GM12864 (cell line): ENCODE measurements at regions not wholly inside any gene's neighbourhood (a gene's known extent, or its start where the extent isn't known, plus 50 kb on each side); places are given as distances from the start of the nearest gene placed in this dataset.

Source experiments
- DNase-seq: peaks from one replicate; pipeline ENCODE4 v3.0.0-alpha.2; 2011; ENCODE audit warnings: low read depth
- H3K4me3 ChIP-seq: 2 replicates; pipeline ENCODE4 v1.5.1; 2011; ENCODE audit warnings: mild to moderate bottlenecking, low read depth, low read length, control low read depth
- TF ChIP-seq, protein P1 (sequence below): IDR thresholded peaks from 2 replicates; pipeline ENCODE4 v1.5.1; 2011; ENCODE audit warnings: low read depth, mild to moderate bottlenecking, moderate library complexity, low read length, control low read depth, inconsistent platforms; ENCODE audit errors: missing control alignments

DNA sequence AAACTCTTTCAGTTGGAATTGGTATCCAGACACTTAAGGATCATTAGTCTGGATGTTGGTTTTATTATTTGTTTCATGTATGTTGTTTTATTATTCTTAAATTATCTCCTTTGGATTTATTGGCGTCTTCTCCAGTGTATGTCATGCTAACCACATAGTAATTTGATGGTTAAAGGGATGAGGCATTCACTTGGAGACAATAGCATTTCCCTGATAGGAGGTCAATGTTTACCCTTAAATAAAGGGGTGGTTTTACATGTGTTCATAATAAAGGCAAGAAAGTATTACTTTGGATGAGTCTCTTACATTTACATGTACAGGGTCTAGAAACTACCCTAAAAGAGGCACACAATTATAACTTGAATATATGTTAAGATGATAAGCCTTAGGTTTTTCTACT is 51.2 kb upstream of the RNF144B start:
- TF ChIP-seq, protein P1, sequence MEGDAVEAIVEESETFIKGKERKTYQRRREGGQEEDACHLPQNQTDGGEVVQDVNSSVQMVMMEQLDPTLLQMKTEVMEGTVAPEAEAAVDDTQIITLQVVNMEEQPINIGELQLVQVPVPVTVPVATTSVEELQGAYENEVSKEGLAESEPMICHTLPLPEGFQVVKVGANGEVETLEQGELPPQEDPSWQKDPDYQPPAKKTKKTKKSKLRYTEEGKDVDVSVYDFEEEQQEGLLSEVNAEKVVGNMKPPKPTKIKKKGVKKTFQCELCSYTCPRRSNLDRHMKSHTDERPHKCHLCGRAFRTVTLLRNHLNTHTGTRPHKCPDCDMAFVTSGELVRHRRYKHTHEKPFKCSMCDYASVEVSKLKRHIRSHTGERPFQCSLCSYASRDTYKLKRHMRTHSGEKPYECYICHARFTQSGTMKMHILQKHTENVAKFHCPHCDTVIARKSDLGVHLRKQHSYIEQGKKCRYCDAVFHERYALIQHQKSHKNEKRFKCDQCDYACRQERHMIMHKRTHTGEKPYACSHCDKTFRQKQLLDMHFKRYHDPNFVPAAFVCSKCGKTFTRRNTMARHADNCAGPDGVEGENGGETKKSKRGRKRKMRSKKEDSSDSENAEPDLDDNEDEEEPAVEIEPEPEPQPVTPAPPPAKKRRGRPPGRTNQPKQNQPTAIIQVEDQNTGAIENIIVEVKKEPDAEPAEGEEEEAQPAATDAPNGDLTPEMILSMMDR, result no peak

DNA sequence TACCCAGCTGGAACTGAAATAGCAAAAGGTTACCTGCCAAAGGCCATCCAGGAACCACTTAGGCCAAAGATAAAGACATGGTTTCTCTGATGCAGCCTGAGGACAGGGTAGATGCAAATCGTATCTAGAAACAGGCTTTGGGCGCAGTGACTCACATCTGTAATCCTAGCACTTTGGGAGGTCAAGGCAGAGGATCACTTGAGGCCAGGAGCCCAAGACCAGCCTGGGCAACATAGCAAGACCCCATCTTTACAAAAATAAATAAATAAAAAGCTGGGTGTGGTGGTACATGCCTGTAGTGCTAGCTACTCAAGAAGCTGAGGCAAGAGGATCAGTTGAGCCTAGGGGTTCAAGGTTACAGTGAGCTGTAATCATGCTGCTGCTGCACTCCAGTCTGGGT is 52.9 kb upstream of the RNF144B start:
- H3K4me3 ChIP-seq, result no peak overlapping the region
- TF ChIP-seq, protein P1, result no peak
- DNase-seq, result no peak

More for the DNA sequence above, 51.2 kb upstream of the RNF144B start:
- no peak overlapping the region for H3K4me3 ChIP-seq
- DNase-seq, result no peak

DNA sequence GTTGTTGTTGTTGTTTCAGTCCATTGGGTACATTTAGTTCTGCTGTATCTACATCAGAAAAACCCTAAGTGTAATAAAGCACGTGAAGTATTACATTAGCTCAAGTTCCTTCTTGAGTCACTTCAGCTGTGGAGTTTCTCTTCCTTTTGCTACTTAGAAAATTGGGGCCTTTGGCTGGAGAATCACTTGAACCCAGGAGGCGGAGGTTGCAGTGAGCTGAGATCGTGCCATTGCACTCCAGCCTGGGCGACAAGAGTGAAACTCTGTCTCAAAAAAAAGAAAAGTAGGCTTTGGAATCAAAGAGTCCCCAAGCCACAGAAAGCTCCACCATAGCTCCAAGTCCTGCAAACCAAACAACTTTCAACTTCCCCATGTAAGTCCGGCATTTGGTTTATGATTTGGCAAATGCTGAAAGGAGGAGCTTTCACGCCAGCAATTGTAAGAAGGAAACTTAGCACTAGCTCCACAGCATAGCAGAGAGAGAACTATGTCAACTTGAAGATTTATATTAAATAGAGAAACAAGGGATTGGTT is 56.5 kb upstream of the RNF144B start:
- H3K4me3 ChIP-seq, result no peak overlapping the region
- no peak for DNase-seq
- TF ChIP-seq, protein P1, result no peak

DNA sequence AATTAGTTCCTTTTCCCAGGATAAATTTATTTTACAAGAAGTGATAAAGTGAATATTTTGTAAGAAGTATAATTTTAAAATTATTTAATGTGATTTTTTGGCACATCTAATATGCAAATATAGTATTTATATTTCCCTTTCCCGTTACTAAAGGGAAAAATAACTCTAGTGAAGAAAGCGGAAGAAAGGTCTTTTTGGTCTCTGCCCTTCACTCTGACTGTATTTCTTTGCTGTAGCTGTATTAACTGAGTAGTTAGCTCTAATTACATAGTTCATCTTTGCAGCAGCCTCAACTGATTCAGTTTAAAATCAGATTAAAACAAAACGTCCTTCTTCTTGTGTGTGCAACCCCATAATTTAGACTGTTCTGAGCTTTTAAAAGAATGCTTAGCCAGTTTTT is 57.4 kb upstream of the RNF144B start:
- TF ChIP-seq, protein P1, result no peak
- H3K4me3 ChIP-seq, result no peak overlapping the region
- no peak for DNase-seq

DNA sequence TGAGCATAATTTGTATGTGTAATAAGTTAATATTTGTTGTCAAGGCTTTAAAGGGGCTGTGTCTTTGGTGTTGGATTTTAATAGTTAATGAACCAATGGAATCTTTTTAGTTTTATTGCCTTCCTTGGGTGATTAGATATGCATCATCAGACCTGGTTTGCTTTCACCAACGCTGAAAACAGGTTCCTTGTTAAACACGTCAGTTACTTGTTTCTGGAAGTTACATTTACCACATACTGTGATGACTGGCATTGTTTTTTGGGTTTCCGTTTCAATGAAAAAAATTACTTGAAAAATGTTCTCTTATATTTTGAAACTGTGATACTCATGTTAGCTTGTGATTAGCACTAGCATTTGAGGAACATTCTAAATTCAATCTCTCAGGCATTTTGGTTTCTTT is 58.6 kb upstream of the RNF144B start:
- no peak overlapping the region for H3K4me3 ChIP-seq
- TF ChIP-seq, protein P1, result no peak

DNA sequence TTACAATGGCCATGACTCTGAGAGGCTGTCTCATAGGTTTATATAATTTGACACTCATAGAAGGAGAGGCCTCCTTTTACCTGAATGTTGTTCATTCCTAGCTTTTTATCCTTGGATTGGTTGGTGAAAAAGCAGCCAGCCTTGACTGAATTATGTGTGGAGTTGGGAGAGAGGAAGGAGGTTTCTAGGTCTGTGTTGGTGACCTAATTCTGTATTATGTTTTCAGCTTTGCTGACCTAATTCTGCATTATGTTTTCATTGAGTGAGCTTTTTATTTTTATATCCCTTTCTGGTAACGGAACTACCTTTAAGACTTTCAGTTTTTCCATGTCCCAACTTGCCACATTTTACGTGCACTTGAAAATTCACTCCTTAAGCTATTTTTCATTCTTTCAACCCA is 59.1 kb upstream of the RNF144B start:
- TF ChIP-seq, protein P1, result no peak
- no peak overlapping the region for H3K4me3 ChIP-seq
- no peak for DNase-seq

More for the DNA sequence above, 58.6 kb upstream of the RNF144B start:
- no peak for DNase-seq

DNA sequence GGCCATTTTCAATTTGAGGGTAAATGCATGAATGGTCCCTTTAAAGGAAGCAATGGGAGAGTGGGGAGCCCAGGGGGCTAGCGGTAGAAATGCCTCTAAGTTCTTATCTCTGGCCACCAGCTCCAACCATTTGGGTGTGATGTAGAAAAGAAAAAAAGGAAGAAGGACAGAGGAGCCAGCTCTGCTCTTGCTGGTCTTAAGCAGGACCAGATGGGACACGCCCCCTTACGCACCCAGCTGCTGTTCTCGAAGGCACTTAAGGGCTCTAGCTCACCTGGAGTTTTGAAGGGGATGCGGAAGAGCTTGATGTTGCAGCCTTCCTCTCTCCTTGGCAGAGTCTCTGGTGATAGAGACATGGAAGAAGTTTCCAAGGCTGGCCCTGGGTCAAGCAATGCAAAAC is 59.5 kb upstream of the RNF144B start:
- TF ChIP-seq, protein P1, result no peak
- no peak for DNase-seq
- no peak overlapping the region for H3K4me3 ChIP-seq
